CD1c-positive myeloid dendritic cell (primary cell): ENCODE measurements at regions not wholly inside any gene's neighbourhood (a gene's known extent, or its start where the extent isn't known, plus 50 kb on each side); places are given as distances from the start of the nearest gene placed in this dataset.

Experiments
- DNase-seq: peaks from one replicate; pipeline ENCODE4 v3.0.0-alpha.2; 2016; ENCODE audit errors: extremely low spot score

GRCh38 chr1:2887941-2888855 is 86.7 kb upstream of the TTC34 start:
- no peak for DNase-seq

GRCh38 chr1:2890221-2890850 is 88.8 kb upstream of the TTC34 start:
- no peak for DNase-seq

GRCh38 chr1:2891923-2892448 is 90.5 kb upstream of the TTC34 start:
- no peak for DNase-seq

- DNase-seq: no peak
Measured at GRCh38 chr1:2893473-2894120, 92.1 kb upstream of the TTC34 start.

- no peak for DNase-seq
Measured at GRCh38 chr1:2894381-2895041, 93.0 kb upstream of the TTC34 start.

GRCh38 chr1:2896824-2897223 is 95.3 kb upstream of the TTC34 start:
- no peak for DNase-seq

- no peak for DNase-seq
Measured at GRCh38 chr1:2903226-2903625, 101.7 kb upstream of the TTC34 start.

- DNase-seq: no peak
Measured at GRCh38 chr1:2904191-2904590, 102.7 kb upstream of the TTC34 start.

- DNase-seq: no peak
Measured at GRCh38 chr1:2905356-2905755, 103.9 kb upstream of the TTC34 start.

- no peak for DNase-seq
Measured at GRCh38 chr1:2906085-2906484, 104.6 kb upstream of the TTC34 start.

- DNase-seq: no peak
Measured at GRCh38 chr1:2906620-2907019, 105.1 kb upstream of the TTC34 start.

- no peak for DNase-seq
Measured at GRCh38 chr1:2907051-2907450, 105.6 kb upstream of the TTC34 start.

- DNase-seq: no peak
Measured at GRCh38 chr1:2908081-2908480, 106.6 kb upstream of the TTC34 start.

- no peak for DNase-seq
Measured at GRCh38 chr1:2908561-2908960, 107.1 kb upstream of the TTC34 start.

GRCh38 chr1:2909797-2910196 is 108.3 kb upstream of the TTC34 start:
- no peak for DNase-seq

- DNase-seq: no peak
Measured at GRCh38 chr1:2910211-2910610, 108.7 kb upstream of the TTC34 start.

GRCh38 chr1:2911421-2912178 is 109.7 kb upstream of the ACTRT2 start:
- DNase-seq: no peak

GRCh38 chr1:2912424-2913061 is 108.7 kb upstream of the ACTRT2 start:
- DNase-seq: no peak

- DNase-seq: no peak
Measured at GRCh38 chr1:2913091-2913490, 108.2 kb upstream of the ACTRT2 start.

- DNase-seq: no peak
Measured at GRCh38 chr1:2914702-2915101, 106.6 kb upstream of the ACTRT2 start.

GRCh38 chr1:2916153-2916552 is 105.1 kb upstream of the ACTRT2 start:
- DNase-seq: no peak
